Keratinocyte (primary cell): ENCODE measurements at regions not wholly inside any gene's neighbourhood (a gene's known extent, or its start where the extent isn't known, plus 50 kb on each side); places are given as distances from the start of the nearest gene placed in this dataset.

Experiments
- DNase-seq: peaks from one replicate; pipeline ENCODE4 v3.0.0-alpha.2; 2011; ENCODE audit warnings: low read depth, missing footprints, low spot score
- FAIRE-seq: peaks from 2 replicates; lab custom pipeline; 2011; peaks lifted over from hg19 to GRCh38; lab: Jason Lieb, UNC
- H2AFZ ChIP-seq: 2 replicates; pipeline ENCODE4 v1.6.0; 2012; ENCODE audit warnings: low read length, control low read depth, inconsistent platforms; ENCODE audit not compliant: control insufficient read depth
- H3K27ac ChIP-seq: 2 replicates; pipeline ENCODE4 v1.5.1; 2011; ENCODE audit warnings: low read length; ENCODE audit not compliant: control insufficient read depth, insufficient read depth
- H3K27me3 ChIP-seq: 3 replicates; pipeline ENCODE4 v1.6.0; 2011; ENCODE audit warnings: low read length; ENCODE audit not compliant: control insufficient read depth, insufficient read depth; ENCODE audit errors: extremely low read depth
- H3K36me3 ChIP-seq, 2 experiments: 2 replicates in 1 of 2; 3 replicates in 1 of 2; pipeline ENCODE4 v1.5.1; 2011; ENCODE audit warnings: low read length in 2 of 2, mild to moderate bottlenecking in 1 of 2; ENCODE audit not compliant: control insufficient read depth in 2 of 2, insufficient read depth in 2 of 2; ENCODE audit errors: extremely low read depth in 1 of 2
- H3K4me1 ChIP-seq: 3 replicates; pipeline ENCODE4 v1.5.1; 2011; ENCODE audit warnings: low read length; ENCODE audit not compliant: control insufficient read depth, insufficient read depth; ENCODE audit errors: extremely low read depth
- H3K4me2 ChIP-seq: 3 replicates; pipeline ENCODE4 v1.6.0; 2011; ENCODE audit warnings: low read depth, low read length; ENCODE audit not compliant: control insufficient read depth, insufficient read depth; ENCODE audit errors: extremely low read depth
- H3K4me3 ChIP-seq, 3 experiments: fragments of 200-600 bp in 1 of 3; sonication (generic) in 1 of 3; 2 replicates in 2 of 3; 3 replicates in 1 of 3; pipeline ENCODE4 v1.5.1; 2011 to 2016; ENCODE audit warnings: low read length in 3 of 3, mild to moderate bottlenecking in 3 of 3, control low read depth in 2 of 3, inconsistent platforms in 1 of 3, low read depth in 1 of 3, mixed read lengths in 1 of 3, mixed run types in 1 of 3, moderate library complexity in 1 of 3; ENCODE audit not compliant: control insufficient read depth in 2 of 3, insufficient read depth in 2 of 3; ENCODE audit errors: extremely low read depth in 1 of 3
- H3K79me2 ChIP-seq: 2 replicates; pipeline ENCODE4 v1.6.0; 2012; ENCODE audit warnings: low read length; ENCODE audit not compliant: control insufficient read depth, insufficient read depth
- H3K9ac ChIP-seq: 3 replicates; pipeline ENCODE4 v1.6.0; 2011; ENCODE audit warnings: low read length; ENCODE audit not compliant: control insufficient read depth, insufficient read depth; ENCODE audit errors: extremely low read depth
- H3K9me1 ChIP-seq: 3 replicates; pipeline ENCODE4 v1.6.0; 2011; ENCODE audit warnings: low read length; ENCODE audit not compliant: control insufficient read depth, insufficient read depth; ENCODE audit errors: extremely low read depth
- H3K9me3 ChIP-seq: 2 replicates; pipeline ENCODE4 v1.5.1; 2012; ENCODE audit warnings: low read depth, low read length; ENCODE audit not compliant: control insufficient read depth
- H4K20me1 ChIP-seq: 3 replicates; pipeline ENCODE4 v1.6.0; 2011; ENCODE audit warnings: low read length; ENCODE audit not compliant: control insufficient read depth, insufficient read depth; ENCODE audit errors: extremely low read depth
- EZH2 ChIP-seq: IDR thresholded peaks from one replicate; pipeline ENCODE4 v1.6.1; 2012; ENCODE audit warnings: inconsistent platforms, mild to moderate bottlenecking, low read length, moderate library complexity
- dilution Hi-C: fragments of 300-500 bp; cut with MboI; formaldehyde crosslinking; loops from one replicate; pipeline ENCODE4 v1.7.0; 2020; ENCODE audit warnings: low sequenced_read_pairs; ENCODE audit not compliant: extremely low pct_ligation_motif_present
- TF ChIP-seq, protein P1 (sequence below), 3 experiments: IDR thresholded peaks in 1 of 3; conservative IDR thresholded peaks in 1 of 3; optimal IDR thresholded peaks in 1 of 3; 2 replicates in 2 of 3; 3 replicates in 1 of 3; pipeline versions ENCODE3 to v1.5.1; 2011; ENCODE audit warnings: low read length in 3 of 3, mild to moderate bottlenecking in 3 of 3, moderate library complexity in 2 of 3, control low read depth in 1 of 3, inconsistent platforms in 1 of 3; ENCODE audit not compliant: insufficient read depth in 2 of 3; ENCODE audit errors: extremely low read depth in 1 of 3

DNA sequence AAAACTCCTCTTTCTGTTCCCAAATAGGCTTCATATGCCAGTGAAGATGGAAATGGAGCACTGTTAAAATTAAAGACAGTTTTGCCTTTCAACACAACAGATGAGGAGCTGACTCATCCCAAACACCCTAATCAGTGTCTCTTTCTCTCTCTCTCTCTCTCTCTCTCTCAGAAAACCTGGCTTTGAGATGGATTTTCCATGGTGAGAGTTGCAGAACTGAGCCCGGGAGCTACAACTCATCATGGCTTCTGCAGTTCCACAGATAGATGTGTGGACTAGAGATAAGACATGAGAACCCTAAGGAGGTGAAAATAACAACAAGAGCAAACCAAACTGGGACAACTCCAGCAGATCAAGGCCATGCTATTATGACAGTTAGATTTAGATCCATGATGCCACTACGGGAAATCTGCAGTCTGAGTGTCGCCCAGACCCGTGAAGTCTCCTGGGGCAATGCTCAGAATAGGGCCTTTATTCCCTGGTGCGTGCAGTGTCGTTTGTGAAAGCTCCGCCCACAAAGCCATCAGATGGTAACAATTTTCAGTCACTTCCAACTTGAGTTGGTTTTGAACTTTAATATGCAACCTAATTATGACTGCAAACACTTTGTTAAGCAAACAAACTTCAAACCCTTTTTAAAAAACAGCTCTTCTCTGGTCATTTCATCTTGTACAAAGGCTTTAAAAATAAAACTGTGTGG lies 338.2 kb upstream of the PREP start:
- Histone ChIP-seq H3K9ac (no peak overlapping the region), H4K20me1 (no peaks in the 10 kb centered on the region), H3K9me1 (no peaks in the 10 kb centered on the region), H3K4me2 (no peak overlapping the region), H3K4me3 (no peak overlapping the region), H3K4me1 (no peaks in the 10 kb centered on the region), H3K36me3 (no peaks in the 10 kb centered on the region), H3K27ac (no peak overlapping the region), H2AFZ (no peak overlapping the region), H3K27me3 (no peaks in the 10 kb centered on the region), H3K79me2 (no peaks in the 10 kb centered on the region), H3K9me3 (no peaks in the 10 kb centered on the region)
- no peak for DNase-seq
- dilution Hi-C loops = no loop called here
- no peak for TF ChIP-seq EZH2
- TF ChIP-seq, protein P1, sequence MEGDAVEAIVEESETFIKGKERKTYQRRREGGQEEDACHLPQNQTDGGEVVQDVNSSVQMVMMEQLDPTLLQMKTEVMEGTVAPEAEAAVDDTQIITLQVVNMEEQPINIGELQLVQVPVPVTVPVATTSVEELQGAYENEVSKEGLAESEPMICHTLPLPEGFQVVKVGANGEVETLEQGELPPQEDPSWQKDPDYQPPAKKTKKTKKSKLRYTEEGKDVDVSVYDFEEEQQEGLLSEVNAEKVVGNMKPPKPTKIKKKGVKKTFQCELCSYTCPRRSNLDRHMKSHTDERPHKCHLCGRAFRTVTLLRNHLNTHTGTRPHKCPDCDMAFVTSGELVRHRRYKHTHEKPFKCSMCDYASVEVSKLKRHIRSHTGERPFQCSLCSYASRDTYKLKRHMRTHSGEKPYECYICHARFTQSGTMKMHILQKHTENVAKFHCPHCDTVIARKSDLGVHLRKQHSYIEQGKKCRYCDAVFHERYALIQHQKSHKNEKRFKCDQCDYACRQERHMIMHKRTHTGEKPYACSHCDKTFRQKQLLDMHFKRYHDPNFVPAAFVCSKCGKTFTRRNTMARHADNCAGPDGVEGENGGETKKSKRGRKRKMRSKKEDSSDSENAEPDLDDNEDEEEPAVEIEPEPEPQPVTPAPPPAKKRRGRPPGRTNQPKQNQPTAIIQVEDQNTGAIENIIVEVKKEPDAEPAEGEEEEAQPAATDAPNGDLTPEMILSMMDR (optimal IDR thresholded peaks at IDR 0.05 in 1 of 3, IDR thresholded peaks at IDR 0.05 in 1 of 3, conservative IDR thresholded peaks at IDR 0.05 in 1 of 3; ENCODE audit: extremely low read depth in 1 of 3, insufficient read depth in 2 of 3, low read length in 3 of 3) = no peak
- no peak for FAIRE-seq

DNA sequence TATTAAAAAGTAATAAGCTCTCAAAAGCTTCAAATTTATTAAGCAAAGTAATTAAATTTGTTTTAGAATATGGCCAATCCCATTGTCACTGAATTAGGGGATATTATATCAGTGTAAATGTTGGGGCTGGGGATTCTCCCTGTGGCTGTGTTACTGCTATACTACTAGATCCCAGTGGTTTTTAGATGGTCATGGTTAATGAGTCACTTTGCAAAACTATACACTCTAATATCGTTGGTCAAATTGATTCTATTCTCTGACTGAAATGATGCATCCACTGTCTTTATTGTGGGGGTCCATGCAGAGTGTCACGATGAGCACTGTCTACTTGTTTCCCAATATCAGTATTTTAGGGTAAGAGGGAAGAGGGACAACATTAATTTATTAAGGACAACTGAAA lies 336.9 kb upstream of the PREP start:
- no peak overlapping the region for H3K4me3 ChIP-seq
- no peaks in the 10 kb centered on the region for H3K36me3 ChIP-seq
- H3K4me2 ChIP-seq = no peak overlapping the region
- FAIRE-seq = no peak
- H4K20me1 ChIP-seq = no peaks in the 10 kb centered on the region
- no peak overlapping the region for H3K9ac ChIP-seq
- no peaks in the 10 kb centered on the region for H3K4me1 ChIP-seq
- no peaks in the 10 kb centered on the region for H3K27me3 ChIP-seq
- H3K9me1 ChIP-seq = no peaks in the 10 kb centered on the region
- dilution Hi-C loops = no loop called here
- H2AFZ ChIP-seq = no peak overlapping the region
- TF ChIP-seq EZH2 = no peak
- TF ChIP-seq, protein P1 (optimal IDR thresholded peaks at IDR 0.05 in 1 of 3, IDR thresholded peaks at IDR 0.05 in 1 of 3, conservative IDR thresholded peaks at IDR 0.05 in 1 of 3; ENCODE audit: extremely low read depth in 1 of 3, insufficient read depth in 2 of 3, low read length in 3 of 3) = no peak
- H3K27ac ChIP-seq = no peak overlapping the region
- no peak for DNase-seq
- H3K9me3 ChIP-seq = no peaks in the 10 kb centered on the region
- H3K79me2 ChIP-seq = no peaks in the 10 kb centered on the region
